Endometrium (tissue), 2 donors: ENCODE measurements at regions not wholly inside any gene's neighbourhood (a gene's known extent, or its start where the extent isn't known, plus 50 kb on each side); places are given as distances from the start of the nearest gene placed in this dataset.
"Not testable (repeated sequence)": the region's sequence is repeated elsewhere in the genome, so short reads cannot be mapped to it uniquely, and the experiment has no call there.

Experiments used
- FAIRE-seq: peaks from 2 replicates; lab custom pipeline; 2012; peaks lifted over from hg19 to GRCh38; lab: Jason Lieb, UNC
- donor health status: control.
- donor health status: control.

DNA sequence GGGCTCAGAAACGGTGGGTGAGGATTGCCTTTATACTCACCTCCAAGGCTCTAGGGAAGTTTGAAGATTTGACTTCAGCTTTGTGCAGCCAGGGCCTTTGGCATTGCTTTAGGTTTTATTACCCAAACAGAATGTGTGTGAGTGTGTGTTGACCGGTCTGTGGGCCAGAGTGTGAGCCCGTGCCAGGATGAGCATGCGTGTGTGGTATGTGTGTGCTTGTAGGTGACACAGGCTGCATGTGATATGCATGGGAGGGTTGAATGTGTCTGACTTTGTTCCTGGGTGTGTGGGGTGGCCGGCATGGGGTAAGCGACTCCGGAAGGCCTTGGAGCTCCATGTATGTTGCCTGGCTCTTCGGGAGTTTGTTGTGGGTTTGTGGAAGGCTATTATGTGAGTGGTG is 160.5 kb downstream of the FOXD2 start:
- no peak for FAIRE-seq

DNA sequence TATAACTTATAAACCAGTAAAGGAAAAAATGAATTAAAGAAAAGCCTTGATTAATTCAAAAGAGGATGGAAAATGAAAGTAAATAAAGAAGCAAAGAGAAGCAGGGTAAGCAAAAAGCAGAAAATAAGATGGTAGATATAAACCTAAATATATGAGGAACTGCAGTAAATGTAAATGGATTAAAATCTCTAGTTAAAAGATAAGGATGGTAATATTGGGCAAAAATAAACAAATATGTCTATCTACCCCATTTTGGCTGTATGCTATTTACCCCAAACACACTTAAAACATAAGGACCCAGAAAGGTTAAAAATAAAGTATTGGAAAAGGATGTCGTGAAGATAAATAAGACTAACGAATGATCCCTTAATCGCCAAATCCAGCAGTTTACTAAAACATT is 161.9 kb downstream of the FOXD2 start:
- no peak for FAIRE-seq

DNA sequence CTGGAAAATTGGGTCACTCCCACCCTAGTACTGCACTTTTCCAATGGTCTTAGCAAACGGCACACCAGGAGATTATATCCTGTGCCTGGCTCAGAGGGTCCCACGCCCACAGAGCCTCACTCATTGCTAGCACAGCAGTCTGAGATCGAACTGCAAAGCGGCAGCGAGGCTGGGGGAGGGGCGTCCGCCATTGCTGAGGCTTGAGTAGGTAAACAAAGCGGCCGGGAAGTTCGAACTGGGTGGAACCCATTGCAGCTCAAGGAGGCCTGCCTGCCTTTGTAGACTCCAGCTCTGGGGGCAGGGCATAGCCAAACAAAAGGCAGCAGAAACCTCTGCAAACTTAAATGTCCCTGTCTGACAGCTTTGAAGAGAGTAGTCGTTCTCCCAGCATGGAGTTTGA is 164.6 kb downstream of the FOXD2 start:
- not testable (repeated sequence) for FAIRE-seq

DNA sequence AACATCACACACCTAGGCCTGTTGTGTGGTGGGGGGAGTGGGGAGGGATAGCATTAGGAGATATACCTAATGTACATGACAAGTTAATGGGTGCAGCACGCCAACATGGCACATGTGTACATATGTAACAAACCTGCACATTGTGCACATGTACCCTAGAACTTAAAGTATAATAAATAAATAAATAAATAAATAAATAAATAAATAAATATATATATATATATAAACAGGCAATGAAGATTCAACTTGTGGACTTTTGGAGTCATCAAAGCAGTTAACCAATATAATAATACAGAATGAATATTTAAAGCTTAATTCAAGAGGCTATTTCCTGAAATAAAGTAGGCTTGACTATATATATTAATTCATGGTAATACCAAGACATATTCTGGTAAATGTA is 167.0 kb downstream of the FOXD2 start:
- not testable (repeated sequence) for FAIRE-seq

DNA sequence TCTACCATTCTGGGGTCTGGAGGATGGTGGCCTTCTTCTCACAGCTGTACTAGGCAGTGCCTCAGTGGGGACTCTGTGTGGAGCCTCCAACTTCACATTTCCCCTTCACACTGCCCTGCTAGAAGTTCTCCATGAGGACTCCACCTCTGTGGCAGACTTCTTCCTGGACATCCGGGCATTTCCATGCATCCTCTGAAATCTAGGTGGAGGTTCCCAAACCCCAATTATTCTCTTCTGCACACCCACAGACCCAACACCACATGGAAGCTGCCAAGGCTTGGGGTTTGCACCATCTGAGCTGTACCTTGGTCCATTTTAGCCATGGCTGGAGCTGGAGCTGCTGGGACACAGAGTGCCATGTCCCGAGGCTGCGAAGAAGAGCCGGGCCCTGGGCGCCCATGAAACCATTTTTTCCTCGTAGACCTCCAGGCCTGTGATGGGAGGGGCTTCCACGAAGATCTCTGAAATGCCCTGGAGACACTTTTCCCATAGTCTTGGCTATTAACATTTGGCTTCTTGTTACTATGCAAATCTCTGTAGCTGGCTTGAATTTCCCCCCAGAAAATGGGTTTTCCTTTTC is 170.5 kb downstream of the FOXD2 start:
- no peak for FAIRE-seq

DNA sequence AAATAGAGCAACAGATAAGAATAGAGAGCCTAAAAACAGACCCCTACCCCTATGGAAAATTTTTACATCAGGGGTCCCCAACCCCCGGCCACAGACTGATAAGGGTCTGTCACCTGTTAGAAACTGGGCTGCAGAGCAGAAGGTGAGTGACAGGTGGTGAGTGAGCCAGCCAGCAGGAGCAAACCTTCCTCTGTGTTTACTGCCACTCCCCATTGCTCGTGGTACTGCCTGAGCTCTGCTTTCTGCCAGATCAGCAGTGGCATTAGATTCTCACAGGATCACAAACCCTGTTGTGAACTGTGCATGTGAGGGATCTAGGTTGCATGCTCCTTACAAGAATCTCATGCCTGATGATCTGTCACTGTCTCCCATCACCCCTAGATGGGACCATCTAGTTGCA is 174.1 kb downstream of the FOXD2 start:
- no peak for FAIRE-seq

DNA sequence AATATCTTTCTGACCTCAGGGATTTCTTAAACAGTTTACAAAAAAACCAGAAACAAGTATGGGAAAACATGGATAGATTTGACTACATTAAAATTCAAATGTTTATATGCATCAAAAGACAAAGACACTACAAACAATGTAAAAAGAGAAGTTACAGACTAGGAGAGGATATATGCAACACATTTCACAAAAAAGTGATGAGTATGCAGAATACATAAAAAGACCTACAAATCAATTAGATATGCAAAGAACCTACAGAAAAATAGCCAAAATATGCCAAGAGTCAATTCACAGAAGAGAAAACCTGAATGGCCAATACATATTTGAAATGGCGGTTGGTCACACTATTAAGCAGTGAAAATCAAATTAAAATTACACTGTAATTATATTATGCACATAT is 175.0 kb downstream of the FOXD2 start:
- FAIRE-seq, result no peak

DNA sequence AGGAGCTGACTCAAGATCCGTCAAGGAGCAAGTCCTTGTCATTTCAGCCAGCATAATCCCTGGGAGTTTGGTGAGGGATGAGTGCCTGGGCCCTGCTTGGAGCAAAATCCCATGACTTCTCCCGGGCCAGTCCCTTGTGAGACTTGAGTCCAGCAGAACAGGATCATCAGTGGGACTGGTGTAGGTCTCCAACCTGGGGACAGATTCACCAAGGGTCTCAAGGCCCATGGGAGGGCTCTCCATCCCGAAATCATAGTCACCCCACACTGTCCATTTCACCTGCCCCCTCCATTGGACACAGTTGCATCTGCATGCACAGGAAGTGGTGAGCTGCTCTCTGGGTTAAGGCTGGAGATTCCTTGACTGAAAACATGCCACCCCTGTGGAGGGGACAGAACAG is 178.2 kb downstream of the FOXD2 start:
- FAIRE-seq, result no peak

DNA sequence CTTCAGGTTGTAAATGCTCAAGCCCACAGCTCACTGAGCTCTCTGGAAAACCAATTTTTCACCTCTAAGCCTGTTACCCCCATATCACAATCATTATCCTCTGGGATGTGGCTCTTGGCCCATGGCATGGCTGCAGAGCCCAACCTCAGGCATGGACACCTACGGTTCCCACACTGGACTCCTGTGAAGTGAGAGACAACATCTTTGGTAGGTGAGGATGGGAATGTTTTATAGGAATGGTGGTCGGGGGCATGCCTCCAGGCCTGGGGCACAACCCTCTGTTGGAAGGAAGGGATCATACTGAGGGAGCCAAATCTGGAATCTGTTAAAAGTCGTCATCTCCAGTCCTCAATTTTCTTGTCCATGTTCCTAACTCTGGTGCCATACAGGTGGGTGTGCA is 179.1 kb downstream of the FOXD2 start:
- no peak for FAIRE-seq

DNA sequence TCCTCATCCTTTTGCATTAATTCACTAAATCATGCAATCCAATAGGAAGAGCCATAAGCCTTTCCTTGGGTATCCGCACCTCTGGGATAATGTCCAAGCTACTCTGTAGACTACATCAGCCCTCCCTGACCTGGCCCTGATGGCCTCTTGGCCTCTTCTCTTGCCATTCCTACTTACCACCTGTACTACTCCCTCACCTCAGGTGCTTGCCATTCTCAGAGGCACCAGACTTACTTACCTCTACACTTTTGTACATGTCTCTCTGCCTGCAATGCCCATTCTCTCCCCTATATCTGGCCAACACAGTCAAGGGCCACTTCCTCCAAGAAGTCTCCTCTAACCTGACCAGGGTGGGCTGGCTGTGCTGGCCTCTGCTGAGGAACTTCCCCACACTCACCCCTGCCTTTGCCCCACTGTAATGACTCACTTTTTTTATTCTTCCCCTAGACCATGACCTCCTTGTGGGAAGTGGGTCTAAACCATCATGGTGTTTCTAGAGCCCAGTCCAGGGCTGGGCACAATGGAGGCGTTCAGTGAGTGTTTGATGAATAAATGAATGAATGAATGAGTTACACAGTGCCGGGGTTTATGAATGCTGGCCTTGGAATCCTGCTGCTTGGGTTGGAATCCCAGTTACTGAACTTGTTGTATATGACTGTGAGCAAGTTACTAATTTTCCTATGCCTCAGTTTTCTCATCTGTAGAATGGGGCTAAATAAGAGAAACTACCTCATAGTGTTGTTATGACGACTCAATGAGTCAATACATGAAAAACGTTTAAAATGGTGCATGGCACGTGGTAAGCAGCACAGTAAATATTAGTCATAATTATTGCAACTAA is 179.8 kb downstream of the FOXD2 start:
- no peak for FAIRE-seq

DNA sequence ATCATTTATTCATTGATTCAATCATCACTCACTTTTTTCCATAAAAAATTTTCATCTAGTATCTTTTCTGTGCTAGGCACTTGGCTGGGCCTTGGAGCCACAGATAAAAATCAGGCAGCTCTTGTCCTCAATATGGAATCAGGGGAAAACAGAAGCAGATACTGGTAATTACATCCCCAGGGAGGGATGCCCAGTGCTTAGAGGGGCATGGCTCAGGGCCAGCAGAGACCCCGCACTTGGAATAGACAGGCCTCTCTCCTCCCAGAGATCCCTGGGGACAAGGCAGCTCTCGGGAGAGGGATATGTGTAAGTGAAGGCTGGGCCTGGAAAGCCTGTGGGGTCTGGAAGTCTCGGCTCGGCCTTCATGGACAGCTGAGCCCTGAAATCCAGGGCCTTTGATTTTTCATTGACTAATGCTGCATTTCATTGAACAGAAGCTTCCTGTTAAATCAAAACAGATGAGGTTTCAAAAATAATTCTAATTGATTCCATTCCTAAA is 180.4 kb downstream of the FOXD2 start:
- FAIRE-seq, result no peak

DNA sequence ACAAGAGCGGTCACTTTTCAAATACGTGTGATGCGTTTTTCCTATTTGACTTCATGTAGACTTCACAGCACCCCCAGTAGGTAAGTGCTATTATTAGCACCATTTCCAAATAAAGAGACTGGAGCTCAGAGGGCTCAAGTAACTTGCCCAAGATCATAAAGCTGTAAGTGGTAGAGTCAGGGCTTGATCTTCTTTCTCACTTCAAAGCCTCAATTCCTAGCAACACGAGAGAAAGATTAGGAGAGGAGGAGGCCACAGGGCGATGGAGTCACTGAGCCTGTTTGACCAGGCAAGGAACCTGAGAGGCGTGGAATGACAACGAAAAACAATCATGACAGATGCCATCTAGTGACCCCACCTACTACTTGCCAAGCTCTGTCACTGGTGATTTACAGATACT is 181.0 kb downstream of the FOXD2 start:
- FAIRE-seq, result no peak

DNA sequence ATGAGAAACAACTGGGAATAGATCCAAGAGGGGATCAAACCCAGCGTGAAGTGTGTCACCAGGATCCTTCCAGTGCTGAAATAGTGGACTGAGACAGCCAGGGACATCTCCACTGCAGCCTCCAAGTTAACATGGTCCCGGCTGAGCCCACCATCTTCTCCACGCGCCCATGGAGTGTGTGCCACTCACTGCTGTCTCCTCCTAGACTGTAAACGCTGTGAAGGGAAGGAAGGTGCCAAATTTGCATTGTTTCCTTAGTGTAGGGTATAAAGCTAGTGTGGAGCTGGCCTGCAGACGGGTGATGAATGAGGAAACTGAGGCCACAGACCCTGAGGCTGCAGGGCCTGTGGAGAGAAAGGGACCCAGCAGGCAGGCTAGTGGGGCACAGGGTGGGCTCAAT is 183.6 kb downstream of the FOXD2 start:
- FAIRE-seq, result no peak

DNA sequence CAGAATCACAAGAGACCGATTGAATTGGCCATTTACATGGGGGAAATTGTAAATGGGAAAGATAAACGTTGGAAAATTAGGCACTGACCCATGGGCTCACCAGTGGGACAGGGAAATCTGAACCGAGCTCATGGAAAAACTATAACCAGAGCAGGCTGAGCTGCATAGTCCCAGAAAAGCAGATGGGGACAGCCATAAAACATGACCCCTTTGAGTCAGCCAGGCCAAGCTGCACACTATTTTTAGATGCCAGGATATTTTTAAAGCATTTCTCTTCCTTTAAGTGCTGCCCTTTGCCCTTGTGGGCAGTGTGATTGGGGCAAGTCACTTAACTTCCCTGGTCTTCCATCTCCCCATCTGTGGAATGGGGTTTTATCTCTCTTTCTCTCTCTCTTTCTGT is 184.1 kb downstream of the FOXD2 start:
- FAIRE-seq, result no peak

DNA sequence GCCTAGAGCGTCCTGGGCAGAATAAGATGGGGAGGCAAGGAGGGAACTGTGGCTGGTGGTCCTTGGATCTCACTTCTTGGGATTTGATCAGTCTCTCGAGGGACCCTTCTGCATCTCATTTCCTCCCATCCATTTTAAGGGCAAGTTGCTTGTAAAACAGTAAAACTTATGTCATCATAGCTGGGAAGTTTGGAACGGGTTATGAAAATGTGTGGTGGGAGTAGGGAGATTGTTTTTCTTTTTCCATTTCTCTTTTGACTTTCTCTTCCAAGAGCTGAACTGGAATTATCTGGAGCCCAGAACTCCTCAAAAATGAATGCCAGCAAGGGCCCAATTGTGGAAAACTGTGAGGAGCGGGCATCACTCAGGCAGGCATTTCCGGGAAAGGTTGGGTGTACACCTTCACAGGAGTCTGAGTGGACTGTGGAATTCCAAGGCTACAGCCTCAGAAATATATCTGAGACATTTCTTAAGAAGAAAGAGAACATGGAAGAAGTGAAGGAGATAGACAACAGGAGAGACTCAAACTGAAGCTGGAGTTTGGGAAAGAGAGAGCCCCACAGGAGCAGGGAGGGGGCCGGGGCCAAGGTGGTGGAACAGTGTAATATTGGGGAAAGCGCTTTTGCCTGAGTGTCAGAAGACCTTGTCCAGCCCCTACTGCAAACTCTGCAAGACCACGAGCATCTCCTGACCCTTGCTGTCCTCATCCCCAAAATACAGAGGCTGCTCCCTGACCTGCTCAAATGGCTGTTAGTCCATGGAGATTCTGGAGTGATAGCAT is 185.1 kb downstream of the FOXD2 start:
- peak; percentile 73 for FAIRE-seq

DNA sequence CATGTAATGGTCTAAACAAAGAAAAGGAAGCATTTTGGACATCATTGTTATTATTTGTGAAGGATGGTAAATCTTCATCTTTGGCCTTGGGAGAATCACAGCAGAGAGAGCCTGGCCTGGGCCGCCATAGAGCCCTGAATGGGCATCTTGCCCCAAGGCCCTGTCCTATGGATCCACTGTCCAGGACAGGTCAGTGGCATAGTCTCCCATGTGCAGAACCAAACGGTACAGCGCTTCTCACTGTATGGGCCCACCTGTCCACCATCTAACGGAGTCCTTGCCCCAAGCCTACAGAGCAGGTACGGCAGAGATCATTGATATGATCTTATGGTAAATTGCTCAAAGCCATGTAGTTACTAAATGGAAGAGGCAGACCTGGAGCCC is 185.7 kb downstream of the FOXD2 start:
- FAIRE-seq, result no peak

DNA sequence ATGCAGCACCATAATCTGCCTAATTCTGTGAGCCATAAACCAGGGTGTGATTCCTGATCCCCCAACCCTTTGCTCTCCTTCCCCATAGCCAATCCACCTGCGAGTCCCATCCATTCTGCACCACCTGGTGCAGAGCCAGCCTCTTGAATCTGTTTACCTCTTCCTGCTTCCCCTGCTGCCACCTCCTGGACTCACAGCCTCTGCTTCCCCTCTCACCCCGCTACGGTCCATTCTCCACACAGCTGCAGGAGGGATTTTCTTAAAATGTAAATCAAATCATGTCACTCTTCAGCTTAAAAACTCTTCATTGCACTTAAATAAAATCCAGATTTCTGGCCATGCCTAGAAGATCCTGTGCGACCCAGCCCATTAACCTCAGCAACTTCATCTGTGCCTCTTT is 186.7 kb downstream of the FOXD2 start:
- FAIRE-seq, result no peak

DNA sequence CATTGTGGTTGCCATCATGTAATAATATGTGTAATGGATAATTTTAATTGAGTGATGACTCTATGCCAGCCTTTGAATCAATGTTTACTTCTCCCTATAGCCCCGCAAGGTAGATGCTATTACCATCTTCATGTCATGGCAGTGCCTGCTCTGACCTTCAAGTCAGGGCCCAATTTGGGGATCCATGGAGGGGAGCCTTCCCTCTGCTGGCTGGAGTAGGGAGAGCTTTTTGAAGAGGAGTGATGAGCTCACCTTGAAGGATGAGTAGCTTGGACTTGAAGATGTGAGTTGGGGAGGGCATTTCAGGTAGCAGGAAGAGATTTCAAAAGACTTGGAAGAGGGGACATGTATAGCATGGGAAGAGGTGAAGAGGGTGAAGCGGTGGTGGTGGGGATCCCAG is 189.2 kb downstream of the FOXD2 start:
- no peak for FAIRE-seq

DNA sequence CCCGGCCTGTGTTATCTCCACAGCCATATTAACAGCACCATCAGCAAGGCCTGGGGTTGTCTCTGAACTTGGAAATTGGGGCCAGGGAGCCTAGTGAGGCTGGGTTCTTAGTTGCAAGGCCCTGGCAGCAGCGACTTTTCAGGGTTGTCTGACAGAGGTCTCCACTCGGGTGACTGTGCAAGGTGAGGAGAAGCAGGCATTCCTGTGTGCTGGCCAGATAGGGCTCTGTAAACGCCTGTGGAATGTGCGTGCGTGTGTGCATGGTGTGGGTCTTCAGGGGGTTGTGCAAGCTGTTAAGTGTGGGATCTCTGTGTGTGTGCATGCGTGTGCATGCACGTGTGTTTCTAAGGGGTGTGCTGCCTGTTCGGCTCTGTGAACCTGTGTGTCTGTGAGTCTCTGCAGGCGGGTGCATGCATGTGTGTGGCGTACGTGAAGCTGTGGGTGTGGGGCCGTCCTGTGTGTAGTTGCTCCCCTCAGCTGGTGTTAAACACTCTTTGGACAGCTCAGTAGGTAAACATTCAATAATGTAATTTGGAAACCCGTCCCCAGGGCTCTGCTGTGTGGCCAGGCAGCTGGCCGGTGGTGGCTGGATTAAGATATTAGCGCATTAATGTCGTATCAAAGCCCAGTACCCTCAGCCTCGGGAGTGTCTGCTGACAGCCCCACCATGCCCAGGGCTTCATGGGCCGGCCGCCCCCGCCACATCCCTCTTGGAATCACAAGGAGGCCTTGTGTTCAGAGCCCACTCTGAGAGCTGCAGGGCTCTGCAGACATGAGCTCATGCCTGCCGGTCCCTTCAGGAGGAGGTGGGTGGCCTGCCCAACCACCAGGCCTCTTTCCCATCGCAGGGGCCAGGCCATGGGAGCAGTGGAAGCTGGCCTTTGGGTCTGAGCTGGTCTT is 189.9 kb downstream of the FOXD2 start:
- no peak for FAIRE-seq

DNA sequence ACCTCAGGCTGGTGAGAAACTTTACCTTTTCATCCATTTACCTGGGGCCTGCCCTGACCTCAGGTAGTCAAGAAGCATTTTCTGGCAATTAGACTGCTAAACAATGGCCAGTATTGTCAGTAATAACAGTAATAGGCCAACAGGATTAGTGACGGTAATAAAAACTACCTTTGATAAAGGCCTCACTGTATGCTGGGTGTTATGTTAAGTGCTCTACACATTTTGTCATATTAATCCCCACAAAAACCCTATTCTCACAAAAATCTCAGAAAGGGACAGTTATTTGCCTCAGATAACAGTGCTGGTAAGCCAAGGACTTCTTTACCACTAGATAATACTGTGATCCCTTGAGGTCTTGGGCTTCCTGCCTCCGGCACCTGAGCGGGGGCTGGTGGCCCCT is 191.4 kb downstream of the FOXD2 start:
- FAIRE-seq, result no peak

DNA sequence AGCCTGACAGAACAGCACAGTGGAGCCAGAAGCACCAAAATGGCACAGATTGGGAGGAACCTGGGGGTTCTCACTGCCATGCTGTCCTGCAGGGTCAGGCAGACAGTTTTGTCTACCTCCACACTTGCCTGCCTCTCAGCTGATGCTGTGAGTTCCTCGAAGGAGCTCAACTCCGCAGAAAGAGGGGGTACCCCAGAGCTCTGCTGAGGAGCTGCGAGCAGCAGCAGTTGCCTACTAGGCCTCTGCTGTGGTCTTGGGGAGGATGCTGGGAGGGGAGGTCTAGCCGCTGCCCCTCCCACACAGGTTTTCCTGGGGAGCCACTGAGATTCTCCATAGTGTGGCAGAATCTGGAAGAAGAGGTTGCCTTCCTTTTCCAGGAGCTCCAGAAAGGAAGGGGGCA is 192.5 kb downstream of the FOXD2 start:
- no peak for FAIRE-seq

DNA sequence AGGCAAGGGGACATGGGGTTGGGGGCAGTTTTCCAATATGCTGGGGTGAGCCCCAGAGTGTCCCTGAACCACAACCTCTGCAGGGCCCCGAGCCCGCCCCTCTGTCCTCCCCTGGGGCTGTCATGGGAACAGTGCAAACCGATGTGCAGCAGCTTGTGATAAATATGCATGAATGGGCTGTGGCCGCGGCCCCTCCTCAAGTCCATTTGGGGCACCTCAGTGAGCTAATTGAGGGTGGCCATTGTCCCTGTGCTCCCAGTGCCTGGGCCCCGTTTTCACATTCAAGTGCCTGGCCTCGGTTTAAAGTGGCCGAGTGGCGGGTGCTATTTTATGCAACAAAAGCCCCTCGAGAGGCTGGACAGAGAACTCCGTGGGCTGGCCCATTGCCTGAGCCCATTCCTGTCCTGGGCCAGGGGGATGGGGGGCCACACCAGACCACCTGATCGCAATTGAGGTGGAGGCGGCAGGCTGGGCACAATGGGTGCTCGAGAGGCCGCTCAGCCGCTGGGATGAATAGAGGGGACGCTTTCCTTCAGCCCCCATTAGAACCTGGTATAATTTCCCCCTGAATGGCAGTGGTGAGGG is 193.7 kb downstream of the FOXD2 start:
- FAIRE-seq, result no peak
